ENCODE measurements at regions not wholly inside any gene's neighbourhood (a gene's known extent, or its start where the extent isn't known, plus 50 kb on each side); places are given as distances from the start of the nearest gene placed in this dataset.

- intact Hi-C loops (cut with micrococcal nuclease; ENCODE audit: unreplicated experiment) = no loop called here
- BruUV-seq (replicated peaks) = no TSS peak
- H3K36me3 Mint-ChIP-seq (ENCODE audit: insufficient read depth, unreplicated experiment) = no peaks in the 10 kb centered on the region
Measured at GRCh38 chr6:164035900-164036485, 621.5 kb downstream of the QKI start.

GRCh38 chr6:164034602-164035140, 620.2 kb downstream of the QKI start:
- no peak overlapping the region for H3K4me3 Mint-ChIP-seq (ENCODE audit: low read depth, unreplicated experiment)
- H3K36me3 Mint-ChIP-seq (ENCODE audit: insufficient read depth, unreplicated experiment) = no peaks in the 10 kb centered on the region
- no peak for TF ChIP-seq CTCF (IDR thresholded peaks at IDR 0.05; ENCODE audit: unreplicated experiment)
- CTCF ChIA-PET = no interaction called here
- H3K27me3 Mint-ChIP-seq (ENCODE audit: unreplicated experiment) = no peaks in the 10 kb centered on the region
- no peak overlapping the region for H3K27ac Mint-ChIP-seq (ENCODE audit: unreplicated experiment)
- no TSS peak for BruUV-seq (replicated peaks)
- no peaks in the 10 kb centered on the region for H3K4me1 Mint-ChIP-seq (ENCODE audit: low read depth, unreplicated experiment)
- DNase-seq = no peak
- H3K9me3 Mint-ChIP-seq (ENCODE audit: low read depth, unreplicated experiment) = no peaks in the 10 kb centered on the region
- intact Hi-C loops (cut with micrococcal nuclease; ENCODE audit: unreplicated experiment) = no loop called here

More at GRCh38 chr6:164035900-164036485, 621.5 kb downstream of the QKI start:
- no peak overlapping the region for H3K4me3 Mint-ChIP-seq (ENCODE audit: low read depth, unreplicated experiment)
- H3K27me3 Mint-ChIP-seq (ENCODE audit: unreplicated experiment) = no peaks in the 10 kb centered on the region
- H3K9me3 Mint-ChIP-seq (ENCODE audit: low read depth, unreplicated experiment) = no peaks in the 10 kb centered on the region
- TF ChIP-seq CTCF (IDR thresholded peaks at IDR 0.05; ENCODE audit: unreplicated experiment) = no peak
- no peak overlapping the region for H3K27ac Mint-ChIP-seq (ENCODE audit: unreplicated experiment)
- no peaks in the 10 kb centered on the region for H3K4me1 Mint-ChIP-seq (ENCODE audit: low read depth, unreplicated experiment)
- DNase-seq = no peak
- CTCF ChIA-PET = no interaction called here

- H3K4me1 Mint-ChIP-seq (ENCODE audit: low read depth, unreplicated experiment) = no peaks in the 10 kb centered on the region
- no peak overlapping the region for H3K27ac Mint-ChIP-seq (ENCODE audit: unreplicated experiment)
- no peaks in the 10 kb centered on the region for H3K9me3 Mint-ChIP-seq (ENCODE audit: low read depth, unreplicated experiment)
- no peak for TF ChIP-seq CTCF (IDR thresholded peaks at IDR 0.05; ENCODE audit: unreplicated experiment)
- H3K4me3 Mint-ChIP-seq (ENCODE audit: low read depth, unreplicated experiment) = no peak overlapping the region
- no TSS peak for BruUV-seq (replicated peaks)
- CTCF ChIA-PET = no interaction called here
- peaks cover 28% of the 10 kb centered on the region for H3K27me3 Mint-ChIP-seq (ENCODE audit: unreplicated experiment)
- no peaks in the 10 kb centered on the region for H3K36me3 Mint-ChIP-seq (ENCODE audit: insufficient read depth, unreplicated experiment)
- intact Hi-C loops (cut with micrococcal nuclease; ENCODE audit: unreplicated experiment) = no loop called here
- no peak for DNase-seq
Measured at GRCh38 chr6:164025180-164025579, 610.7 kb downstream of the QKI start.

- H3K36me3 Mint-ChIP-seq (ENCODE audit: insufficient read depth, unreplicated experiment) = no peaks in the 10 kb centered on the region
- peaks cover 2% of the 10 kb centered on the region for H3K9me3 Mint-ChIP-seq (ENCODE audit: low read depth, unreplicated experiment)
- H3K27ac Mint-ChIP-seq (ENCODE audit: unreplicated experiment) = no peak overlapping the region
- H3K4me3 Mint-ChIP-seq (ENCODE audit: low read depth, unreplicated experiment) = no peak overlapping the region
- DNase-seq = no peak
- CTCF ChIA-PET = no interaction called here
- intact Hi-C loops (cut with micrococcal nuclease; ENCODE audit: unreplicated experiment) = no loop called here
- peaks cover 28% of the 10 kb centered on the region for H3K27me3 Mint-ChIP-seq (ENCODE audit: unreplicated experiment)
- no peaks in the 10 kb centered on the region for H3K4me1 Mint-ChIP-seq (ENCODE audit: low read depth, unreplicated experiment)
- BruUV-seq (replicated peaks) = no TSS peak
- no peak for TF ChIP-seq CTCF (IDR thresholded peaks at IDR 0.05; ENCODE audit: unreplicated experiment)
Measured at GRCh38 chr6:164023535-164023934, 609.0 kb downstream of the QKI start.
